HPDE6-E6E7 (cell line): ENCODE measurements at regions not wholly inside any gene's neighbourhood (a gene's known extent, or its start where the extent isn't known, plus 50 kb on each side); places are given as distances from the start of the nearest gene placed in this dataset.

Experiments
- DNase-seq: peaks from one replicate; pipeline ENCODE4 v3.0.0; 2011; ENCODE audit warnings: missing footprints; ENCODE audit errors: extremely low spot score

- DNase-seq, result no peak
Observed at GRCh38 chr5:67305401-67305800, 108.8 kb upstream of the CD180 start.

- DNase-seq, result no peak
Observed at GRCh38 chr5:67303356-67303755, 106.8 kb upstream of the CD180 start.

- DNase-seq, result peak; percentile 58
Observed at GRCh38 chr5:67301285-67301903, 104.8 kb upstream of the CD180 start.

GRCh38 chr5:67300326-67300725 lies 103.7 kb upstream of the CD180 start:
- no peak for DNase-seq

GRCh38 chr5:67299231-67299735 lies 102.7 kb upstream of the CD180 start:
- DNase-seq, result no peak

- no peak for DNase-seq
Observed at GRCh38 chr5:67297802-67298532, 101.4 kb upstream of the CD180 start.

GRCh38 chr5:67297376-67297775 lies 100.8 kb upstream of the CD180 start:
- DNase-seq, result no peak

- DNase-seq, result no peak
Observed at GRCh38 chr5:67294266-67294938, 97.8 kb upstream of the CD180 start.

GRCh38 chr5:67293226-67293625 lies 96.6 kb upstream of the CD180 start:
- DNase-seq, result no peak

GRCh38 chr5:67292201-67292940 lies 95.8 kb upstream of the CD180 start:
- no peak for DNase-seq

- DNase-seq, result no peak
Observed at GRCh38 chr5:67291671-67292070, 95.1 kb upstream of the CD180 start.

GRCh38 chr5:67291066-67291465 lies 94.5 kb upstream of the CD180 start:
- DNase-seq, result no peak

- no peak for DNase-seq
Observed at GRCh38 chr5:67290655-67291054, 94.1 kb upstream of the CD180 start.

- DNase-seq, result no peak
Observed at GRCh38 chr5:67289763-67290521, 93.3 kb upstream of the CD180 start.

- DNase-seq, result no peak
Observed at GRCh38 chr5:67287510-67288268, 91.1 kb upstream of the CD180 start.

- DNase-seq, result no peak
Observed at GRCh38 chr5:67286006-67286405, 89.4 kb upstream of the CD180 start.

- no peak for DNase-seq
Observed at GRCh38 chr5:67283988-67284487, 87.4 kb upstream of the CD180 start.

GRCh38 chr5:67283275-67283987 lies 86.8 kb upstream of the CD180 start:
- DNase-seq, result no peak

- DNase-seq, result no peak
Observed at GRCh38 chr5:67281874-67282273, 85.3 kb upstream of the CD180 start.
